ENCODE measurements at regions not wholly inside any gene's neighbourhood (a gene's known extent, or its start where the extent isn't known, plus 50 kb on each side); places are given as distances from the start of the nearest gene placed in this dataset.
A peak's percentile ranks its signal among the peaks of the same experiment; 100 is the strongest.

DNA sequence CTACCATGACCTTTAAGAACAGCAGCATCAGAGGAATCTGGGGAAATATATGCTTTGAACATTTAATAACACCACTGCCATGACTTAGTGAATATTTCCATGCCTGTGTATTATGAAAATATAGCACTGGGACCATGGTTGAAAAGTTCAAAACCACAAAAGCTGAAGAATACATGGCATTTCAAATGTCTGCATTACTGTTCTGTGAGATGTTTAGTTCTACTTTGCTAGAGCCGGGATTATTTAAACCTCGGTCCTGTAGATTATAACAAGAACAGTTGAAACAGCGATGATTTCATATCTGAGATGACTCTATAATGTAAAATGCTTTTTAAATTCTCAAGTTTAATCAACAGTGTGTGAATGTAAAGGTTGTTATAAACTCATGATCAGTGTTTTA, 126.7 kb upstream of the AGA start:
- Histone ChIP-seq H3K36me3 (ENCODE audit: control insufficient read depth, insufficient read depth, low read length) (no peaks in the 10 kb centered on the region), H3K4me1 (ENCODE audit: control insufficient read depth, insufficient read depth, low read length, poor library complexity, severe bottlenecking) (peaks cover 2% of the 10 kb centered on the region), H3K9me3 (ENCODE audit: control insufficient read depth, low read length) (no peaks in the 10 kb centered on the region), H3K4me3 (ENCODE audit: extremely low read depth, insufficient read depth, low read length, poor library complexity, severe bottlenecking) (no peak overlapping the region), H3K27ac (ENCODE audit: low read depth, low read length, severe bottlenecking) (no peak overlapping the region)
- 100% methylated on average over 3 of the region's 3 CpGs; no CpG with 5 or more reads in 1 of the 2 experiments for WGBS, 2 experiments (ENCODE audit: insufficient coverage in 2 of 2)

DNA sequence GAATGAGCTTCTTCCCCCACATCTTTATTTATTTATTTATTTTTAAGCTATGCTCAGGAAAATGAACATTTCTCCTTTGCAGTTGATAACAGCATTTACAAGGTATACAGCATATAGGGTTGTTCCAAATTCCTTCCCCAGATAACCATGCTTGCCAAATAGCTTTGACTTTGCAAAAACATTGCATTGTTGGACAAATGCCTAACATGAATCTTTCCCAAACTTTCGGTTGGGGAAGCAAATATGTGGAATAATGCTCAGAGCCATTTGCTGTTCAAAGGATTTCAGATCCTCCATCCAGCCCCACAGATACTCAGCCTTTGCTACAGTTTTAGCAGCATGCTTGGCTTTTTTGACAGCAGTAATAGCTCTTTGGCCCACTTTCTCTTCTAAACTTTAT, 127.2 kb upstream of the AGA start:
- 60 to 100% methylated on average over 1 of the region's 1 CpG for WGBS, 2 experiments (ENCODE audit: insufficient coverage in 2 of 2)
- peaks cover 6% of the 10 kb centered on the region for H3K4me1 ChIP-seq (ENCODE audit: control insufficient read depth, insufficient read depth, low read length, poor library complexity, severe bottlenecking)
- no peaks in the 10 kb centered on the region for H3K36me3 ChIP-seq (ENCODE audit: control insufficient read depth, insufficient read depth, low read length)
- no peaks in the 10 kb centered on the region for H3K9me3 ChIP-seq (ENCODE audit: control insufficient read depth, low read length)
- no peak overlapping the region for H3K27ac ChIP-seq (ENCODE audit: low read depth, low read length, severe bottlenecking)
- no peak overlapping the region for H3K4me3 ChIP-seq (ENCODE audit: extremely low read depth, insufficient read depth, low read length, poor library complexity, severe bottlenecking)

DNA sequence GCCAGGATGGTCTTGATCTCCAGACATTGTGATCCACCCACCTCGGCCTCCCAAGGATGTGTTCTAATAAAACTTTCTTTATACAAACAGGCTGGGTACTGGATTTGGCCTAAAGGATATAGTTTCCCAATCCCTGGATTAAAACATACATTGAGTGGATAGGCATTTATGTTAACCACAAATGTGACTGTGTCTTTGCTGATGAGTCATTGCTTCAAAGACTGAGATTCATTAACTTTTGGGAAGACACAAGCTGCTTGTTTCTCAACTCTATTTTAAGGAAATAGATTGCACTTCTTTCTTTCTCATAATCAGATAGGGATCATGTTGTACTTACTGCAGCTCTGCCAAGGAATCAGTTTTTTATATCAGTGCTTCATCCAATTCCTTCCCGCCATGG, 131.3 kb upstream of the AGA start:
- H3K27ac ChIP-seq (ENCODE audit: low read depth, low read length, severe bottlenecking), result peak overlapping the region; percentile 19
- H3K4me3 ChIP-seq (ENCODE audit: extremely low read depth, insufficient read depth, low read length, poor library complexity, severe bottlenecking), result no peak overlapping the region
- 100% methylated on average over 1 of the region's 2 CpGs; no CpG with 5 or more reads in 1 of the 2 experiments for WGBS, 2 experiments (ENCODE audit: insufficient coverage in 2 of 2)
- H3K36me3 ChIP-seq (ENCODE audit: control insufficient read depth, insufficient read depth, low read length), result no peaks in the 10 kb centered on the region
- peaks cover 11% of the 10 kb centered on the region for H3K4me1 ChIP-seq (ENCODE audit: control insufficient read depth, insufficient read depth, low read length, poor library complexity, severe bottlenecking)
- H3K9me3 ChIP-seq (ENCODE audit: control insufficient read depth, low read length), result no peaks in the 10 kb centered on the region

- WGBS, 2 experiments (ENCODE audit: insufficient coverage in 2 of 2), result 82 to 91% methylated on average over 4 to 6 of the region's 8 CpGs
- H3K36me3 ChIP-seq (ENCODE audit: control insufficient read depth, insufficient read depth, low read length), result no peaks in the 10 kb centered on the region
- H3K9me3 ChIP-seq (ENCODE audit: control insufficient read depth, low read length), result no peaks in the 10 kb centered on the region
- peaks cover 11% of the 10 kb centered on the region for H3K4me1 ChIP-seq (ENCODE audit: control insufficient read depth, insufficient read depth, low read length, poor library complexity, severe bottlenecking)
- no peak overlapping the region for H3K4me3 ChIP-seq (ENCODE audit: extremely low read depth, insufficient read depth, low read length, poor library complexity, severe bottlenecking)
- no peak overlapping the region for H3K27ac ChIP-seq (ENCODE audit: low read depth, low read length, severe bottlenecking)
Observed at GRCh38 chr4:177574446-177574845, 132.2 kb upstream of the AGA start.

DNA sequence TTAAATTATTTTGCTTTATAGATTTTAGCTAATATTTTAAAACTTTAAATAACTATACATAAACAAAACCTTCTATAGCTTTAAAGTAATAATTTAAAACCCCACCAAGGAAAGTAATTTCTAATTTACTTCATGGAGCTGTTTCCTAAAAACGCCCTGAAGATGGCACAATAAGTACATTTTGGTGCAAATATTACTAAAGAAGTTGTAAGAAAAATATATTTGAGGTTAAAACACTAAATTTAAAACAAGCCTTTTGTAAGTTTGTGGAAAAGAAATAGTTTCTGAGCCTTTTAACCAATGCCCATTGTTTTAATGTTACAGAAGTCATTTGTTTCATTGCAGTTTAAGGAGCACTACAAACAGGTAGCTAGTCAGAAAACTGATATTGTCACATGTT, 137.4 kb upstream of the AGA start:
- no CpG with 5 or more reads among the region's 1 CpG for WGBS, 2 experiments (ENCODE audit: insufficient coverage in 2 of 2)
- Histone ChIP-seq H3K9me3 (ENCODE audit: control insufficient read depth, low read length) (no peaks in the 10 kb centered on the region), H3K36me3 (ENCODE audit: control insufficient read depth, insufficient read depth, low read length) (no peaks in the 10 kb centered on the region), H3K4me3 (ENCODE audit: extremely low read depth, insufficient read depth, low read length, poor library complexity, severe bottlenecking) (no peak overlapping the region), H3K4me1 (ENCODE audit: control insufficient read depth, insufficient read depth, low read length, poor library complexity, severe bottlenecking) (peaks cover 2% of the 10 kb centered on the region), H3K27ac (ENCODE audit: low read depth, low read length, severe bottlenecking) (no peak overlapping the region)

GRCh38 chr4:177582992-177583391, 140.8 kb upstream of the AGA start:
- Histone ChIP-seq H3K9me3 (ENCODE audit: control insufficient read depth, low read length) (no peaks in the 10 kb centered on the region), H3K4me3 (ENCODE audit: extremely low read depth, insufficient read depth, low read length, poor library complexity, severe bottlenecking) (no peak overlapping the region), H3K36me3 (ENCODE audit: control insufficient read depth, insufficient read depth, low read length) (no peaks in the 10 kb centered on the region), H3K27ac (ENCODE audit: low read depth, low read length, severe bottlenecking) (no peak overlapping the region), H3K4me1 (ENCODE audit: control insufficient read depth, insufficient read depth, low read length, poor library complexity, severe bottlenecking) (no peaks in the 10 kb centered on the region)

- Histone ChIP-seq H3K27ac (ENCODE audit: low read depth, low read length, severe bottlenecking) (no peak overlapping the region), H3K4me1 (ENCODE audit: control insufficient read depth, insufficient read depth, low read length, poor library complexity, severe bottlenecking) (no peaks in the 10 kb centered on the region), H3K36me3 (ENCODE audit: control insufficient read depth, insufficient read depth, low read length) (no peaks in the 10 kb centered on the region), H3K9me3 (ENCODE audit: control insufficient read depth, low read length) (no peaks in the 10 kb centered on the region), H3K4me3 (ENCODE audit: extremely low read depth, insufficient read depth, low read length, poor library complexity, severe bottlenecking) (no peak overlapping the region)
- no CpG with 5 or more reads among the region's 2 CpGs for WGBS, 2 experiments (ENCODE audit: insufficient coverage in 2 of 2)
Observed at GRCh38 chr4:177587989-177588388, 145.8 kb upstream of the AGA start.

GRCh38 chr4:177595386-177595785, 153.1 kb upstream of the AGA start:
- no peaks in the 10 kb centered on the region for H3K36me3 ChIP-seq (ENCODE audit: control insufficient read depth, insufficient read depth, low read length)
- no peaks in the 10 kb centered on the region for H3K9me3 ChIP-seq (ENCODE audit: control insufficient read depth, low read length)
- no peak overlapping the region for H3K4me3 ChIP-seq (ENCODE audit: extremely low read depth, insufficient read depth, low read length, poor library complexity, severe bottlenecking)
- peak overlapping the region; percentile 79 for H3K27ac ChIP-seq (ENCODE audit: low read depth, low read length, severe bottlenecking)
- no CpG with 5 or more reads among the region's 2 CpGs for WGBS, 2 experiments (ENCODE audit: insufficient coverage in 2 of 2)
- H3K4me1 ChIP-seq (ENCODE audit: control insufficient read depth, insufficient read depth, low read length, poor library complexity, severe bottlenecking), result peaks cover 16% of the 10 kb centered on the region

GRCh38 chr4:177596035-177596434, 153.8 kb upstream of the AGA start:
- no peaks in the 10 kb centered on the region for H3K36me3 ChIP-seq (ENCODE audit: control insufficient read depth, insufficient read depth, low read length)
- 25 to 30% methylated on average over 3 of the region's 4 CpGs for WGBS, 2 experiments (ENCODE audit: insufficient coverage in 2 of 2)
- H3K4me1 ChIP-seq (ENCODE audit: control insufficient read depth, insufficient read depth, low read length, poor library complexity, severe bottlenecking), result peaks cover 16% of the 10 kb centered on the region
- H3K27ac ChIP-seq (ENCODE audit: low read depth, low read length, severe bottlenecking), result peak overlapping the region; percentile 79
- H3K4me3 ChIP-seq (ENCODE audit: extremely low read depth, insufficient read depth, low read length, poor library complexity, severe bottlenecking), result no peak overlapping the region
- no peaks in the 10 kb centered on the region for H3K9me3 ChIP-seq (ENCODE audit: control insufficient read depth, low read length)

GRCh38 chr4:177596991-177597390, 154.8 kb upstream of the AGA start:
- 89% methylated on average over 3 of the region's 7 CpGs; no CpG with 5 or more reads in 1 of the 2 experiments for WGBS, 2 experiments (ENCODE audit: insufficient coverage in 2 of 2)
- Histone ChIP-seq H3K9me3 (ENCODE audit: control insufficient read depth, low read length) (no peaks in the 10 kb centered on the region), H3K4me3 (ENCODE audit: extremely low read depth, insufficient read depth, low read length, poor library complexity, severe bottlenecking) (no peak overlapping the region), H3K36me3 (ENCODE audit: control insufficient read depth, insufficient read depth, low read length) (no peaks in the 10 kb centered on the region), H3K4me1 (ENCODE audit: control insufficient read depth, insufficient read depth, low read length, poor library complexity, severe bottlenecking) (peaks cover 16% of the 10 kb centered on the region), H3K27ac (ENCODE audit: low read depth, low read length, severe bottlenecking) (peak overlapping the region; percentile 26)

DNA sequence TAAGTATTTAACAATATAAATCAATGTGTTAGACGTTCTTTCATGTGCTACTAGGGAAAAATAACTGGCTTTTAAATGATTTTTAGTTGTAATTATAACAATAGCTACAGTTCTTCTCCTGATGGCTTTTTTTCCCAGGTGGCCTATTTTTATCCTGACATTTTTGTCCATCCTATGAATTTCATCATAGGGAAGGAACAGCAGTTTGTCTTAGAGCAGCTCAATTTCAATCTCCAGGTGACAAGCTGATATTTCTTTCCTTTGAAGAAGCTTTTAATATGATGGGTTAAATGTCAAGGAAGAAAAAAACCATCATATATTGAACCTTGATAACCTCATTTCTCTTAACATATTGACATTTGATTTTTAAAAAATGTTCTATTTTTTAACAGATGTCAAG, 163.0 kb upstream of the AGA start:
- H3K4me3 ChIP-seq (ENCODE audit: extremely low read depth, insufficient read depth, low read length, poor library complexity, severe bottlenecking), result no peak overlapping the region
- H3K9me3 ChIP-seq (ENCODE audit: control insufficient read depth, low read length), result no peaks in the 10 kb centered on the region
- no peaks in the 10 kb centered on the region for H3K4me1 ChIP-seq (ENCODE audit: control insufficient read depth, insufficient read depth, low read length, poor library complexity, severe bottlenecking)
- no CpG with 5 or more reads among the region's 1 CpG for WGBS, 2 experiments (ENCODE audit: insufficient coverage in 2 of 2)
- no peaks in the 10 kb centered on the region for H3K36me3 ChIP-seq (ENCODE audit: control insufficient read depth, insufficient read depth, low read length)
- H3K27ac ChIP-seq (ENCODE audit: low read depth, low read length, severe bottlenecking), result no peak overlapping the region

All from mesodermal cell (in vitro differentiated cells).